Tibial nerve (tissue), 4 donors: ENCODE measurements at regions not wholly inside any gene's neighbourhood (a gene's known extent, or its start where the extent isn't known, plus 50 kb on each side); places are given as distances from the start of the nearest gene placed in this dataset.

ENCODE experiments used
- DNase-seq, 2 donors: peaks; one replicate each; pipeline ENCODE4 v3.0.0-alpha.2; 2019; ENCODE audit warnings: low spot score in 2 of 2
- H3K27ac ChIP-seq, 4 donors: fragments of 200-600 bp; sonication (generic) in 3 of 4; one replicate each; pipeline ENCODE4 v1.5.1; 2017 to 2019; ENCODE audit warnings: mild to moderate bottlenecking in 1 of 4
- H3K27me3 ChIP-seq, 2 donors: fragments of 200-600 bp; sonication (generic) in 1 of 2; one replicate each; pipeline versions ENCODE4 v1.5.1 to v1.6.0; 2017 to 2019
- H3K36me3 ChIP-seq, 3 donors: fragments of 200-600 bp; sonication (generic); one replicate each; pipeline ENCODE4 v1.5.1; 2018 to 2019
- H3K4me1 ChIP-seq, 4 donors: fragments of 200-600 bp; sonication (generic) in 3 of 4; one replicate each; pipeline ENCODE4 v1.5.1; 2017 to 2019
- H3K4me3 ChIP-seq, 4 donors: fragments of 200-600 bp; sonication (generic) in 3 of 4; one replicate each; pipeline ENCODE4 v1.5.1; 2017 to 2019; ENCODE audit warnings: mild to moderate bottlenecking in 1 of 4, moderate library complexity in 1 of 4
- H3K9me3 ChIP-seq, 4 donors: fragments of 200-600 bp; sonication (generic) in 3 of 4; one replicate each; pipeline ENCODE4 v1.5.1; 2017 to 2019
- EP300 ChIP-seq, 2 donors: sonication (generic); formaldehyde crosslinking; IDR thresholded peaks; one replicate each; pipeline ENCODE4 v1.6.1; 2017; ENCODE audit warnings: antibody characterized with exemption in 2 of 2, mild to moderate bottlenecking in 1 of 2
- POLR2A ChIP-seq, 2 donors: fragments of 450-650 bp; IDR thresholded peaks; one replicate each; pipeline ENCODE4 v1.6.1; 2017; ENCODE audit warnings: antibody characterized with exemption in 2 of 2, mild to moderate bottlenecking in 2 of 2, moderate library complexity in 2 of 2
- WGBS, 2 donors: methylation state at CpG; one replicate each; pipeline ENCODE4 v1.1.5; 2018; 5-methylcytosine and 5-hydroxymethylcytosine counted together
- TF ChIP-seq, protein P1 (sequence below), 5 experiments: fragments of 200-600 bp in 3 of 5; fragments of 450-650 bp in 2 of 5; sonication (generic) in 3 of 5; IDR thresholded peaks; one replicate each; pipeline ENCODE4 v1.5.1; 2016 to 2019; ENCODE audit warnings: antibody characterized with exemption in 5 of 5, mild to moderate bottlenecking in 3 of 5, moderate library complexity in 2 of 5

DNA sequence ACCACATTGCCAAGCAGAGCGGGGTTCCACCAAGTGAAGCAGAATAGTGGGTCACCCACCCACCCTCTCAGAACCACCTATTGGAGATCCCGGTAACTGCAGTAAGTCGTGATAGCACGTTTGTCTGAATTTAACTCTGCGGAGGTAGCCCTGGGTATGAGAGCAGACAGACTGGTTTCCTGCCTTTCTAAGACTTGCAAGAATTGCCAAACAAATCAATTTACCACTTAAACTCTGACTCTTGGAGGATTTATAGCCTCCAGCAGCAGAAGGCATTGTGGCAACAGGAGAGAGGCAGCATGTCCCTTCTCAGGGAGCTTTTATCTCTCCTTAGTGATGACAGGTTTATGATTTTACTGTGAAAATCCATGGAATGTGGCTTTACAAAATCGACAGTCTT, 287.9 kb upstream of the FMN2 start:
- H3K27ac ChIP-seq = no peak overlapping the region
- peaks cover 0 to 5% (median 0%) of the 10 kb centered on the region in 4 donors for H3K4me1 ChIP-seq
- H3K4me3 ChIP-seq = no peak overlapping the region
- H3K36me3 ChIP-seq = no peaks in the 10 kb centered on the region
- no peaks in the 10 kb centered on the region for H3K27me3 ChIP-seq
- no peaks in the 10 kb centered on the region for H3K9me3 ChIP-seq
- DNase-seq = no peak
- TF ChIP-seq, protein P1, sequence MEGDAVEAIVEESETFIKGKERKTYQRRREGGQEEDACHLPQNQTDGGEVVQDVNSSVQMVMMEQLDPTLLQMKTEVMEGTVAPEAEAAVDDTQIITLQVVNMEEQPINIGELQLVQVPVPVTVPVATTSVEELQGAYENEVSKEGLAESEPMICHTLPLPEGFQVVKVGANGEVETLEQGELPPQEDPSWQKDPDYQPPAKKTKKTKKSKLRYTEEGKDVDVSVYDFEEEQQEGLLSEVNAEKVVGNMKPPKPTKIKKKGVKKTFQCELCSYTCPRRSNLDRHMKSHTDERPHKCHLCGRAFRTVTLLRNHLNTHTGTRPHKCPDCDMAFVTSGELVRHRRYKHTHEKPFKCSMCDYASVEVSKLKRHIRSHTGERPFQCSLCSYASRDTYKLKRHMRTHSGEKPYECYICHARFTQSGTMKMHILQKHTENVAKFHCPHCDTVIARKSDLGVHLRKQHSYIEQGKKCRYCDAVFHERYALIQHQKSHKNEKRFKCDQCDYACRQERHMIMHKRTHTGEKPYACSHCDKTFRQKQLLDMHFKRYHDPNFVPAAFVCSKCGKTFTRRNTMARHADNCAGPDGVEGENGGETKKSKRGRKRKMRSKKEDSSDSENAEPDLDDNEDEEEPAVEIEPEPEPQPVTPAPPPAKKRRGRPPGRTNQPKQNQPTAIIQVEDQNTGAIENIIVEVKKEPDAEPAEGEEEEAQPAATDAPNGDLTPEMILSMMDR (IDR thresholded peaks at IDR 0.05) = no peak
- TF ChIP-seq POLR2A (IDR thresholded peaks at IDR 0.05) (no peak), EP300 (IDR thresholded peaks at IDR 0.05) (no peak)
- 50 to 67% methylated on average over 6 of the region's 6 CpGs for WGBS, 2 donors

GRCh38 chr1:239804266-239804665, 287.4 kb upstream of the FMN2 start:
- Histone ChIP-seq H3K9me3 (no peaks in the 10 kb centered on the region), H3K27ac (no peak overlapping the region), H3K36me3 (no peaks in the 10 kb centered on the region), H3K27me3 (no peaks in the 10 kb centered on the region), H3K4me1 (peaks cover 0 to 5% (median 0%) of the 10 kb centered on the region in 4 donors), H3K4me3 (no peak overlapping the region)
- DNase-seq = no peak
- 61 to 73% methylated on average over 4 of the region's 4 CpGs for WGBS, 2 donors
- no peak for TF ChIP-seq POLR2A (IDR thresholded peaks at IDR 0.05)
- TF ChIP-seq EP300 (IDR thresholded peaks at IDR 0.05) = no peak
- TF ChIP-seq, protein P1 (IDR thresholded peaks at IDR 0.05) = no peak

DNA sequence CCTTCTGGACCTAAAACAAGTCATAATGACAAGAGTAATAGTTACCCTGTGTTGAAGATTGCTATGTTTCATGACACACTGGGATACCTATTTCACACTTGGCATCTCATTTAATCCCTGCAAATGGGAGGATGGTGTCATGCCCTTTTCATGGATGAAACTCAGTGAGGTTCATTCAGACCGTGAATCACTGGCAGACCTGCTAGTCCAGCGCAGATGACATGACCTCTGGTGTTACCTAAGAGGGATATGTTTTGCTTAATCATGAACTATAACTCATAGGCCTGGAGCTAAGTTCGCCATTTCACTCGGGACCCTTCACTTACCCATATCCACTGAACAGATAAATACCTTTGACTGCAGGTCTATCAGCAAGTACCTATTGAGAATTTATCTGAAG, 286.6 kb upstream of the FMN2 start:
- Histone ChIP-seq H3K4me3 (no peak overlapping the region), H3K27me3 (no peaks in the 10 kb centered on the region), H3K4me1 (peaks cover 0 to 5% (median 0%) of the 10 kb centered on the region in 4 donors), H3K36me3 (no peaks in the 10 kb centered on the region), H3K27ac (no peak overlapping the region), H3K9me3 (no peaks in the 10 kb centered on the region)
- TF ChIP-seq POLR2A (IDR thresholded peaks at IDR 0.05) (no peak), EP300 (IDR thresholded peaks at IDR 0.05) (no peak)
- TF ChIP-seq, protein P1 (IDR thresholded peaks at IDR 0.05) = no peak
- no peak for DNase-seq
- 92 to 95% methylated on average over 4 of the region's 4 CpGs for WGBS, 2 donors

DNA sequence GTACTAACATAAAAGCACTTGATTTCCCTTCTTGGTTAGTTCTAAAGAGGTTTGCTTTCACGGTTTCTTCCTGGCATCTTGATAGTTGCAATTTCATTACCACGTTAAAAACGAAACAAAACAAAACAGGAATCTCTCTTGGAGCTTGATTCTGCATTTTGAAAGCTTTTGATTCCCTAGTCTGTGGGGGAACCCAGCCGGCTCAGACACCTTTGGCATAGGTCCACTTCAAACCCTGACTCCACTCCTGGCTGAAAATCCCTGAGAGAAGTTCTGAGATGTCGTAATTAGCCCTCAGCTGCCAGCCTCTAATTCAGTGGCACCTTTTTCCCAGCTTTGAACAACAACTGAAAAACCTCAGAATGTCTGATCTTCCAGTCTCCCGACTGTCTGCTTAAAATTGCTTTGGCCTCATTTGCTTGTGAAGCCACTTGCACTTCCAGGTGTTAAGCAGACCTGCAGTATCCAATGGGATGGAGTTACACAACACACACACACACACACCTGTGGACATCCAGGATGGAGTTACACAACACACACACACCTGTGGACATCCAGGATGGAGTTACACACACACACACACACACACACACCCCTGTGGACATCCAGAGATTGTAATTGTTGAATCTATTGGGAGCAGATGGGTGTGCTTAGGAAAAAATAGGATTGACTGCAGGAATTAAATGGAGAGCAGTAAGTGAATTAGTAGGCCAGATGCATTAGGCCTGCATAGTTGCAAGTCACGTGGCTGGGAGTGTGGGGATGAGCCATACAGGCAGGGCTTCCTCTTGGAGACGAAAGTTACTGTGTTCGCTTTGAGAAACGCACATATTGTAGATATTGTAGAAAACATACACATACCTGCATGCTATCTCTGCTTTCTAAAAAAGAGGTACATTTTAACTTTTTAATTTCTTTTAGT, 285.6 kb upstream of the FMN2 start:
- TF ChIP-seq POLR2A (IDR thresholded peaks at IDR 0.05) = no peak
- no peak for TF ChIP-seq EP300 (IDR thresholded peaks at IDR 0.05)
- TF ChIP-seq, protein P1 (IDR thresholded peaks at IDR 0.05) = no peak
- WGBS, 2 donors = 59 to 67% methylated on average over 10 of the region's 10 CpGs
- H3K9me3 ChIP-seq = no peaks in the 10 kb centered on the region
- H3K27ac ChIP-seq = no peak overlapping the region
- no peak for DNase-seq
- H3K4me3 ChIP-seq = no peak overlapping the region
- H3K27me3 ChIP-seq = no peaks in the 10 kb centered on the region
- peaks cover 0 to 5% (median 0%) of the 10 kb centered on the region in 4 donors for H3K4me1 ChIP-seq
- H3K36me3 ChIP-seq = no peaks in the 10 kb centered on the region

DNA sequence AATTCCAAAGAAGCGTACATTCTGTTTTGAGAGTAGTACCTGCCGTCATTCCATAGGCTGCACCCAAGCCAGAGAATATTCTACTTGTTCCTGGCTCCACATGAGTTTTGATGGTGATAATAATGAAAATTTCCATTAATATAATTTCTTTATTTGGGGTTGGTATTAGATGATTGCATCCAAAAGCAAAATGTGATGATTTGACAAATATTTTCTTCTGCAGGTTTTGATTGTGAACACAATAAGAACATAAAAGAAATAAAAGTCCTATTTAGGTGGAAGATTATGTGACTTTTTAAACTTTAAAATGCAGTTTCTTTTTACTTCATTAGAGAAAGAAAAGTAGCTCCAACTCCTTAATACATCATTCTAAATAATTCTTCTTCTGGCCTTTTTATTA, 284.8 kb upstream of the FMN2 start:
- Histone ChIP-seq H3K27me3 (no peaks in the 10 kb centered on the region), H3K27ac (no peak overlapping the region), H3K36me3 (no peaks in the 10 kb centered on the region), H3K4me3 (no peak overlapping the region), H3K4me1 (peaks cover 0 to 5% (median 0%) of the 10 kb centered on the region in 4 donors), H3K9me3 (no peaks in the 10 kb centered on the region)
- 98% methylated on average over 2 of the region's 2 CpGs for WGBS, 2 donors
- DNase-seq = no peak
- no peak for TF ChIP-seq POLR2A (IDR thresholded peaks at IDR 0.05)
- TF ChIP-seq, protein P1 (IDR thresholded peaks at IDR 0.05) = no peak
